Keratinocyte (primary cell): ENCODE measurements at regions not wholly inside any gene's neighbourhood (a gene's known extent, or its start where the extent isn't known, plus 50 kb on each side); places are given as distances from the start of the nearest gene placed in this dataset.

Source experiments
- EZH2 ChIP-seq: IDR thresholded peaks from one replicate; pipeline ENCODE4 v1.6.1; 2012; ENCODE audit warnings: inconsistent platforms, mild to moderate bottlenecking, low read length, moderate library complexity
- TF ChIP-seq, protein P1 (sequence below), 3 experiments: IDR thresholded peaks in 1 of 3; conservative IDR thresholded peaks in 1 of 3; optimal IDR thresholded peaks in 1 of 3; 2 replicates in 2 of 3; 3 replicates in 1 of 3; pipeline versions ENCODE3 to v1.5.1; 2011; ENCODE audit warnings: low read length in 3 of 3, mild to moderate bottlenecking in 3 of 3, moderate library complexity in 2 of 3, control low read depth in 1 of 3, inconsistent platforms in 1 of 3; ENCODE audit not compliant: insufficient read depth in 2 of 3; ENCODE audit errors: extremely low read depth in 1 of 3

DNA sequence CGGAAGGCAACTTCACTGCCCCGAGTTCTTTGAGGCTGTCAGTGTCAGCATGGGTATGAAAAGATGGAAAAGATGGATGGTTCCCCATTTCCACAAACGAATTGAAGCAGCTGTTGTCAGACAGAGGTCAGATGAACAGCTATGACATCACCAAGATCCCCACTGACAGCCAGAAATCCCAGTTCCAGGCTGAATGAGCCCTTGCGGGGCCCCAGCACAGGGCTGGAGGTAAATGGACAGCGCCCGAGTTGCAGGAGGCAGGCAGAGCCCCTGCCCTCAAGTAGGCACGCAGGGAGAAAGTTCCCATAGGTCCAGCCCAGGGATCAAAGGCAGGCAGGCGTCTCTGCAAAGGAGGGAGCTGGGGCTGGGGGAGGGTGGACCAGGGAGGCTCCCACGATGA, 169.5 kb upstream of the AGAP1 start:
- TF ChIP-seq, protein P1, sequence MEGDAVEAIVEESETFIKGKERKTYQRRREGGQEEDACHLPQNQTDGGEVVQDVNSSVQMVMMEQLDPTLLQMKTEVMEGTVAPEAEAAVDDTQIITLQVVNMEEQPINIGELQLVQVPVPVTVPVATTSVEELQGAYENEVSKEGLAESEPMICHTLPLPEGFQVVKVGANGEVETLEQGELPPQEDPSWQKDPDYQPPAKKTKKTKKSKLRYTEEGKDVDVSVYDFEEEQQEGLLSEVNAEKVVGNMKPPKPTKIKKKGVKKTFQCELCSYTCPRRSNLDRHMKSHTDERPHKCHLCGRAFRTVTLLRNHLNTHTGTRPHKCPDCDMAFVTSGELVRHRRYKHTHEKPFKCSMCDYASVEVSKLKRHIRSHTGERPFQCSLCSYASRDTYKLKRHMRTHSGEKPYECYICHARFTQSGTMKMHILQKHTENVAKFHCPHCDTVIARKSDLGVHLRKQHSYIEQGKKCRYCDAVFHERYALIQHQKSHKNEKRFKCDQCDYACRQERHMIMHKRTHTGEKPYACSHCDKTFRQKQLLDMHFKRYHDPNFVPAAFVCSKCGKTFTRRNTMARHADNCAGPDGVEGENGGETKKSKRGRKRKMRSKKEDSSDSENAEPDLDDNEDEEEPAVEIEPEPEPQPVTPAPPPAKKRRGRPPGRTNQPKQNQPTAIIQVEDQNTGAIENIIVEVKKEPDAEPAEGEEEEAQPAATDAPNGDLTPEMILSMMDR (optimal IDR thresholded peaks at IDR 0.05 in 1 of 3, IDR thresholded peaks at IDR 0.05 in 1 of 3, conservative IDR thresholded peaks at IDR 0.05 in 1 of 3; ENCODE audit: extremely low read depth in 1 of 3, insufficient read depth in 2 of 3, low read length in 3 of 3): no peak
- no peak for TF ChIP-seq EZH2
